HEK293 (cell line): ENCODE measurements at regions not wholly inside any gene's neighbourhood (a gene's known extent, or its start where the extent isn't known, plus 50 kb on each side); places are given as distances from the start of the nearest gene placed in this dataset.

Source experiments
- CTCF ChIA-PET: fragments of 350-600 bp; formaldehyde crosslinking; extraction: SDS; loops from one replicate; lab custom pipeline; 2021; ENCODE audit warnings: antibody characterized with exemption; lab: Yijun Ruan, JAX
- POLR2A ChIA-PET: fragments of 300-600 bp; formaldehyde crosslinking; extraction: SDS; loops from one replicate; lab custom pipeline; 2020; ENCODE audit warnings: antibody characterized with exemption, inconsistent platforms; lab: Yijun Ruan, JAX
- H3K27ac ChIP-seq: fragments of 200-500 bp; sonication (Bioruptor generic); 2 replicates; pipeline ENCODE4 v1.5.1; 2014; ENCODE audit warnings: low read depth, low read length, control low read depth, inconsistent platforms; ENCODE audit errors: extremely low read depth
- H3K36me3 ChIP-seq, 2 experiments: fragments of 200-500 bp in 1 of 2; sonication (Bioruptor generic) in 1 of 2; 1 replicate in 1 of 2; 2 replicates in 1 of 2; pipeline ENCODE4 v1.5.1; 2014 to 2017; ENCODE audit warnings: inconsistent platforms in 2 of 2, low read length in 2 of 2; ENCODE audit not compliant: control insufficient read depth in 2 of 2, insufficient read depth in 1 of 2
- H3K4me1 ChIP-seq: fragments of 200-500 bp; sonication (Bioruptor generic); 2 replicates; pipeline ENCODE4 v1.5.1; 2014; ENCODE audit warnings: mild to moderate bottlenecking, low read length, inconsistent platforms; ENCODE audit not compliant: control insufficient read depth, insufficient read depth
- H3K4me3 ChIP-seq: 2 replicates; pipeline ENCODE4 v1.5.1; 2011; ENCODE audit warnings: low read depth, mild to moderate bottlenecking, control low read depth, low read length, moderate library complexity
- H3K9me3 ChIP-seq: fragments of 200-500 bp; sonication (Bioruptor generic); 2 replicates; pipeline ENCODE4 v1.5.1; 2014; ENCODE audit warnings: low read depth, low read length, inconsistent platforms; ENCODE audit not compliant: control insufficient read depth, insufficient read depth
- GFI1B ChIP-seq: fragments of 450-650 bp; formaldehyde crosslinking; IDR thresholded peaks from 2 replicates; pipeline ENCODE4 v1.5.1; 2016; ENCODE audit warnings: missing biosample characterization, missing genetic modification characterization
- GLIS1 ChIP-seq: fragments of 450-650 bp; formaldehyde crosslinking; IDR thresholded peaks from 2 replicates; pipeline ENCODE4 v1.5.1; 2016; ENCODE audit warnings: missing biosample characterization, missing genetic modification characterization
- HIC1 ChIP-seq: fragments of 450-650 bp; formaldehyde crosslinking; IDR thresholded peaks from 2 replicates; pipeline ENCODE4 v1.5.1; 2016; ENCODE audit warnings: missing biosample characterization, missing genetic modification characterization
- HOXA7 ChIP-seq: sonication (generic); formaldehyde crosslinking; IDR thresholded peaks from 2 replicates; pipeline ENCODE4 v1.8.1; 2022; ENCODE audit warnings: missing genetic modification reagents, borderline replicate concordance
- HOXC10 ChIP-seq: sonication (generic); formaldehyde crosslinking; IDR thresholded peaks from 2 replicates; pipeline ENCODE4 v1.8.1; 2023; ENCODE audit warnings: mild to moderate bottlenecking, missing genetic modification reagents
- PATZ1 ChIP-seq: fragments of 450-650 bp; formaldehyde crosslinking; IDR thresholded peaks from 2 replicates; pipeline ENCODE4 v1.5.1; 2016; ENCODE audit warnings: missing biosample characterization, missing genetic modification characterization
- SALL2 ChIP-seq: fragments of 450-650 bp; formaldehyde crosslinking; IDR thresholded peaks from 2 replicates; pipeline ENCODE4 v1.5.0; 2017; ENCODE audit warnings: missing biosample characterization, mild to moderate bottlenecking, missing genetic modification characterization, borderline replicate concordance
- SCRT2 ChIP-seq: fragments of 450-650 bp; formaldehyde crosslinking; IDR thresholded peaks from 2 replicates; pipeline ENCODE4 v1.5.1; 2016; ENCODE audit warnings: missing biosample characterization, missing genetic modification characterization
- TCF7L2 ChIP-seq: IDR thresholded peaks from 2 replicates; pipeline ENCODE4 v1.6.1; 2011; ENCODE audit warnings: low read depth, mild to moderate bottlenecking, inconsistent platforms, low read length, moderate library complexity, borderline replicate concordance
- TSHZ1 ChIP-seq: fragments of 450-650 bp; formaldehyde crosslinking; IDR thresholded peaks from 2 replicates; pipeline ENCODE4 v1.5.1; 2016; ENCODE audit warnings: missing biosample characterization, missing genetic modification characterization, borderline replicate concordance
- ZFP37 ChIP-seq: fragments of 450-650 bp; formaldehyde crosslinking; IDR thresholded peaks from 2 replicates; pipeline ENCODE4 v1.5.1; 2016; ENCODE audit warnings: missing biosample characterization, missing genetic modification characterization
- ZNF140 ChIP-seq: fragments of 450-650 bp; formaldehyde crosslinking; IDR thresholded peaks from 2 replicates; pipeline ENCODE4 v1.5.1; 2016; ENCODE audit warnings: missing biosample characterization, missing genetic modification characterization
- ZNF18 ChIP-seq: fragments of 450-650 bp; formaldehyde crosslinking; IDR thresholded peaks from 2 replicates; pipeline ENCODE4 v1.5.1; 2016; ENCODE audit warnings: missing biosample characterization, missing genetic modification characterization
- ZNF26 ChIP-seq: fragments of 450-650 bp; formaldehyde crosslinking; IDR thresholded peaks from 2 replicates; pipeline ENCODE4 v1.5.1; 2016; ENCODE audit warnings: missing biosample characterization, missing genetic modification characterization
- ZNF324 ChIP-seq: fragments of 450-650 bp; formaldehyde crosslinking; IDR thresholded peaks from 2 replicates; pipeline ENCODE4 v1.5.1; 2016; ENCODE audit warnings: missing biosample characterization, missing genetic modification characterization
- ZNF423 ChIP-seq: fragments of 450-650 bp; formaldehyde crosslinking; IDR thresholded peaks from 2 replicates; pipeline ENCODE4 v1.5.1; 2016; ENCODE audit warnings: missing biosample characterization, missing genetic modification characterization
- ZNF449 ChIP-seq: fragments of 450-650 bp; formaldehyde crosslinking; IDR thresholded peaks from 2 replicates; pipeline ENCODE4 v1.5.1; 2017; ENCODE audit warnings: missing biosample characterization, mild to moderate bottlenecking, missing genetic modification characterization, moderate library complexity
- ZNF514 ChIP-seq: fragments of 450-650 bp; formaldehyde crosslinking; IDR thresholded peaks from 2 replicates; pipeline ENCODE4 v1.5.1; 2016; ENCODE audit warnings: missing biosample characterization, missing genetic modification characterization
- ZNF624 ChIP-seq: fragments of 450-650 bp; formaldehyde crosslinking; IDR thresholded peaks from 2 replicates; pipeline ENCODE4 v1.5.1; 2017; ENCODE audit warnings: missing biosample characterization, missing genetic modification characterization
- ZNF654 ChIP-seq: fragments of 450-650 bp; formaldehyde crosslinking; IDR thresholded peaks from 2 replicates; pipeline ENCODE4 v1.5.1; 2016; ENCODE audit warnings: low read depth, missing biosample characterization, missing genetic modification characterization
- ZNF670 ChIP-seq: fragments of 450-650 bp; formaldehyde crosslinking; IDR thresholded peaks from 2 replicates; pipeline ENCODE4 v1.5.1; 2016; ENCODE audit warnings: missing biosample characterization, missing genetic modification characterization, low read depth

GRCh38 chr6:137692308-137692707, 174.8 kb upstream of the TNFAIP3 start (continued):
- TF ChIP-seq HOXC10, result no peak
- TF ChIP-seq PATZ1, result no peak
- no peak for TF ChIP-seq ZNF423 (tag by site-specific recombination)
- TF ChIP-seq ZNF18 (tag by site-specific recombination), result no peak
- no peak for TF ChIP-seq ZNF654
- no peak for TF ChIP-seq GFI1B (tag by site-specific recombination)
- TF ChIP-seq GLIS1, result no peak
- no peak for TF ChIP-seq ZNF26 (tag by site-specific recombination)
- TF ChIP-seq SCRT2 (tag by site-specific recombination), result no peak
- TF ChIP-seq ZNF324 (tag by site-specific recombination), result no peak
- TF ChIP-seq ZFP37, result no peak

- Histone ChIP-seq H3K9me3 (no peaks in the 10 kb centered on the region), H3K4me3 (no peak overlapping the region), H3K36me3 (no peaks in the 10 kb centered on the region), H3K27ac (no peak overlapping the region), H3K4me1 (no peaks in the 10 kb centered on the region)
- ChIA-PET POLR2A (no interaction called here), CTCF (interaction anchor here (0.6 to 1.1 kb wide), 4 partner anchors 19 to 312 kb away, joined by 3 to 4 read pairs (median 3); no protein-coding TSS in a partner anchor)
- TF ChIP-seq ZNF449 (tag by site-specific recombination) (no peak), ZNF670 (tag by site-specific recombination) (no peak), HOXA7 (CRISPR knock-in tag) (no peak), TCF7L2 (no peak), ZNF140 (tag by site-specific recombination) (no peak), SALL2 (tag by site-specific recombination) (no peak), HIC1 (tag by site-specific recombination) (no peak), TSHZ1 (tag by site-specific recombination) (no peak), ZNF624 (tag by site-specific recombination) (no peak), ZNF514 (tag by site-specific recombination) (no peak)
Observed at GRCh38 chr6:137692806-137693205, 174.3 kb upstream of the TNFAIP3 start.
